Liver (tissue), 8 donors: ENCODE measurements at regions not wholly inside any gene's neighbourhood (a gene's known extent, or its start where the extent isn't known, plus 50 kb on each side); places are given as distances from the start of the nearest gene placed in this dataset.

ENCODE experiments used
- DNase-seq: peaks from one replicate; pipeline ENCODE4 v3.0.0-alpha.2; 2017; ENCODE audit warnings: low spot score
- H3K27ac ChIP-seq, 2 donors: one replicate each; pipeline ENCODE4 v1.7.0; 2013; ENCODE audit warnings: inconsistent platforms in 2 of 2, low read length in 2 of 2, control low read depth in 1 of 2, low read depth in 1 of 2, mild to moderate bottlenecking in 1 of 2
- H3K27me3 ChIP-seq, 4 donors: one replicate each; pipeline versions ENCODE4 v1.6.1 to v1.7.0; 2013; ENCODE audit warnings: low read length in 3 of 4, inconsistent platforms in 1 of 4, mild to moderate bottlenecking in 1 of 4, moderate library complexity in 1 of 4; ENCODE audit not compliant: control insufficient read depth in 4 of 4, insufficient read depth in 4 of 4
- H3K36me3 ChIP-seq, 4 donors: one replicate each; pipeline versions ENCODE4 v1.6.1 to v1.7.0; 2013; ENCODE audit warnings: low read length in 3 of 4, mild to moderate bottlenecking in 3 of 4, low read depth in 1 of 4, moderate library complexity in 1 of 4; ENCODE audit not compliant: control insufficient read depth in 4 of 4, insufficient read depth in 3 of 4
- H3K4me1 ChIP-seq, 4 donors: one replicate each; pipeline versions ENCODE4 v1.6.1 to v1.7.0; 2013; ENCODE audit warnings: low read length in 3 of 4, mild to moderate bottlenecking in 3 of 4, moderate library complexity in 1 of 4; ENCODE audit not compliant: control insufficient read depth in 4 of 4, insufficient read depth in 4 of 4
- H3K4me3 ChIP-seq, 3 donors: one replicate each; pipeline versions ENCODE4 v1.6.1 to v1.7.0; 2013; ENCODE audit warnings: low read length in 3 of 3, control low read depth in 1 of 3, low read depth in 1 of 3, mild to moderate bottlenecking in 1 of 3
- H3K9ac ChIP-seq, 2 donors: one replicate each; pipeline ENCODE4 v1.7.0; 2013; ENCODE audit warnings: low read length in 2 of 2, mild to moderate bottlenecking in 2 of 2, moderate library complexity in 2 of 2, control low read depth in 1 of 2, low read depth in 1 of 2
- H3K9me3 ChIP-seq, 4 donors: one replicate each; pipeline versions ENCODE4 v1.6.1 to v1.7.0; 2013; ENCODE audit warnings: low read length in 3 of 4; ENCODE audit not compliant: control insufficient read depth in 4 of 4
- EGR1 ChIP-seq, 2 donors: IDR thresholded peaks; 2 replicates each; pipeline ENCODE4 v1.6.1; 2016 to 2018; ENCODE audit warnings: antibody characterized with exemption in 2 of 2, low read depth in 2 of 2
- FOXA1 ChIP-seq: IDR thresholded peaks from 2 replicates; pipeline ENCODE4 v1.6.1; 2016; ENCODE audit warnings: antibody characterized with exemption
- FOXA2 ChIP-seq: IDR thresholded peaks from 2 replicates; pipeline ENCODE4 v1.6.1; 2016; ENCODE audit warnings: antibody characterized with exemption
- HNF4A ChIP-seq, 2 donors: conservative IDR thresholded peaks; 2 replicates each; pipeline ENCODE4 v1.6.1; 2016; ENCODE audit warnings: antibody characterized with exemption in 2 of 2, mild to moderate bottlenecking in 2 of 2
- HNF4G ChIP-seq: IDR thresholded peaks from 2 replicates; pipeline ENCODE4 v1.6.1; 2016; ENCODE audit warnings: antibody characterized with exemption
- JUND ChIP-seq, 2 donors: IDR thresholded peaks; 2 replicates each; pipeline ENCODE4 v1.6.1; 2016; ENCODE audit warnings: antibody characterized with exemption in 2 of 2
- RAD21 ChIP-seq, 2 donors: IDR thresholded peaks; 2 replicates each; pipeline ENCODE4 v1.6.1; 2016; ENCODE audit warnings: antibody characterized with exemption in 2 of 2, mild to moderate bottlenecking in 2 of 2
- TAF1 ChIP-seq: conservative IDR thresholded peaks from 2 replicates; pipeline ENCODE4 v1.6.1; 2016; ENCODE audit warnings: antibody characterized with exemption, mild to moderate bottlenecking
- WGBS: extraction: QIAGEN DNeasy Blood & Tissue Kit; methylation state at CpG from one replicate; pipeline ENCODE4 v1.1.7; 2013; 5-methylcytosine and 5-hydroxymethylcytosine counted together
- TF ChIP-seq, protein P1 (sequence below): IDR thresholded peaks from 2 replicates; pipeline ENCODE4 v1.6.1; 2016; ENCODE audit warnings: antibody characterized with exemption
- TF ChIP-seq, protein P2 (sequence below): IDR thresholded peaks from 2 replicates; pipeline ENCODE4 v1.6.1; 2016; ENCODE audit warnings: antibody characterized with exemption, mild to moderate bottlenecking
- TF ChIP-seq, protein P3 (sequence below): IDR thresholded peaks from 2 replicates; pipeline ENCODE4 v1.6.1; 2016; ENCODE audit warnings: antibody characterized with exemption
- TF ChIP-seq, protein P4 (sequence below): IDR thresholded peaks from 2 replicates; pipeline ENCODE4 v1.6.1; 2016; ENCODE audit warnings: antibody characterized with exemption
- TF ChIP-seq, protein P5 (sequence below): fragments of 150-350 bp; IDR thresholded peaks from 2 replicates; pipeline ENCODE4 v1.5.1; 2017; ENCODE audit warnings: improper control_type of control experiment, low read depth, low read length; ENCODE audit not compliant: missing input control
- donor health status: healthy.
- donor health status: healthy.
- donor health status: healthy.
- donor health status: healthy.
- donor health status: healthy.

DNA sequence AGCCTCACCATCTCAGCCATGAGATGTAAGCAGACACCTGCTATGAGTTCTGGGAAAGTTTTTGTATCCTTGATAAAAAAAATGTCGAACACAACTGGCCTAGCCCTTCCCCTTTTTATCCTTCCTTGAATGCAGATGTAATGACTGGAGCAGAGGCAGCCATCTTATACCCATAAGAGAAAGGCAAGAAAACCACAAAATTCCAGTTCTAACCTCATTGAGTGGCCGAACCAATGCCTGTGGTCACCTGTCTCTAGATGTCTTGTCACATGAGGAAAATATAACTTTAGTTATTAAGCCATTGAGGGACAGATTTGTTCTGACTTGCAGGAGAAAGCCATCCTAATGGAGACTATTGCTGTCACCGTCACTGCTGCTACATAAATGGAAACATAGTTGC, 80.4 kb upstream of the SLC6A6 start:
- no peak overlapping the region for H3K27ac ChIP-seq
- H3K36me3 ChIP-seq = no peaks in the 10 kb centered on the region
- no peak for TF ChIP-seq HNF4A (conservative IDR thresholded peaks at IDR 0.05)
- TF ChIP-seq, protein P1, sequence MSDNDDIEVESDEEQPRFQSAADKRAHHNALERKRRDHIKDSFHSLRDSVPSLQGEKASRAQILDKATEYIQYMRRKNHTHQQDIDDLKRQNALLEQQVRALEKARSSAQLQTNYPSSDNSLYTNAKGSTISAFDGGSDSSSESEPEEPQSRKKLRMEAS = no peak
- no peak for TF ChIP-seq HNF4G
- TF ChIP-seq, protein P2, sequence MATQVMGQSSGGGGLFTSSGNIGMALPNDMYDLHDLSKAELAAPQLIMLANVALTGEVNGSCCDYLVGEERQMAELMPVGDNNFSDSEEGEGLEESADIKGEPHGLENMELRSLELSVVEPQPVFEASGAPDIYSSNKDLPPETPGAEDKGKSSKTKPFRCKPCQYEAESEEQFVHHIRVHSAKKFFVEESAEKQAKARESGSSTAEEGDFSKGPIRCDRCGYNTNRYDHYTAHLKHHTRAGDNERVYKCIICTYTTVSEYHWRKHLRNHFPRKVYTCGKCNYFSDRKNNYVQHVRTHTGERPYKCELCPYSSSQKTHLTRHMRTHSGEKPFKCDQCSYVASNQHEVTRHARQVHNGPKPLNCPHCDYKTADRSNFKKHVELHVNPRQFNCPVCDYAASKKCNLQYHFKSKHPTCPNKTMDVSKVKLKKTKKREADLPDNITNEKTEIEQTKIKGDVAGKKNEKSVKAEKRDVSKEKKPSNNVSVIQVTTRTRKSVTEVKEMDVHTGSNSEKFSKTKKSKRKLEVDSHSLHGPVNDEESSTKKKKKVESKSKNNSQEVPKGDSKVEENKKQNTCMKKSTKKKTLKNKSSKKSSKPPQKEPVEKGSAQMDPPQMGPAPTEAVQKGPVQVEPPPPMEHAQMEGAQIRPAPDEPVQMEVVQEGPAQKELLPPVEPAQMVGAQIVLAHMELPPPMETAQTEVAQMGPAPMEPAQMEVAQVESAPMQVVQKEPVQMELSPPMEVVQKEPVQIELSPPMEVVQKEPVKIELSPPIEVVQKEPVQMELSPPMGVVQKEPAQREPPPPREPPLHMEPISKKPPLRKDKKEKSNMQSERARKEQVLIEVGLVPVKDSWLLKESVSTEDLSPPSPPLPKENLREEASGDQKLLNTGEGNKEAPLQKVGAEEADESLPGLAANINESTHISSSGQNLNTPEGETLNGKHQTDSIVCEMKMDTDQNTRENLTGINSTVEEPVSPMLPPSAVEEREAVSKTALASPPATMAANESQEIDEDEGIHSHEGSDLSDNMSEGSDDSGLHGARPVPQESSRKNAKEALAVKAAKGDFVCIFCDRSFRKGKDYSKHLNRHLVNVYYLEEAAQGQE = no peak
- TF ChIP-seq TAF1 = no peak
- TF ChIP-seq EGR1 (IDR thresholded peaks at IDR 0.05; ENCODE audit: low read depth in 2 of 2) = no peak
- TF ChIP-seq FOXA1 = no peak
- TF ChIP-seq, protein P3, sequence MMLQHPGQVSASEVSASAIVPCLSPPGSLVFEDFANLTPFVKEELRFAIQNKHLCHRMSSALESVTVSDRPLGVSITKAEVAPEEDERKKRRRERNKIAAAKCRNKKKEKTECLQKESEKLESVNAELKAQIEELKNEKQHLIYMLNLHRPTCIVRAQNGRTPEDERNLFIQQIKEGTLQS = no peak
- TF ChIP-seq, protein P4, sequence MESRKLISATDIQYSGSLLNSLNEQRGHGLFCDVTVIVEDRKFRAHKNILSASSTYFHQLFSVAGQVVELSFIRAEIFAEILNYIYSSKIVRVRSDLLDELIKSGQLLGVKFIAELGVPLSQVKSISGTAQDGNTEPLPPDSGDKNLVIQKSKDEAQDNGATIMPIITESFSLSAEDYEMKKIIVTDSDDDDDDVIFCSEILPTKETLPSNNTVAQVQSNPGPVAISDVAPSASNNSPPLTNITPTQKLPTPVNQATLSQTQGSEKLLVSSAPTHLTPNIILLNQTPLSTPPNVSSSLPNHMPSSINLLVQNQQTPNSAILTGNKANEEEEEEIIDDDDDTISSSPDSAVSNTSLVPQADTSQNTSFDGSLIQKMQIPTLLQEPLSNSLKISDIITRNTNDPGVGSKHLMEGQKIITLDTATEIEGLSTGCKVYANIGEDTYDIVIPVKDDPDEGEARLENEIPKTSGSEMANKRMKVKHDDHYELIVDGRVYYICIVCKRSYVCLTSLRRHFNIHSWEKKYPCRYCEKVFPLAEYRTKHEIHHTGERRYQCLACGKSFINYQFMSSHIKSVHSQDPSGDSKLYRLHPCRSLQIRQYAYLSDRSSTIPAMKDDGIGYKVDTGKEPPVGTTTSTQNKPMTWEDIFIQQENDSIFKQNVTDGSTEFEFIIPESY = no peak
- no peak for TF ChIP-seq RAD21 (IDR thresholded peaks at IDR 0.05)
- H3K27me3 ChIP-seq = no peaks in the 10 kb centered on the region
- H3K9me3 ChIP-seq = peaks cover 0 to 3% (median 0%) of the 10 kb centered on the region in 4 donors
- no peak for DNase-seq
- no peak overlapping the region for H3K9ac ChIP-seq
- no peak overlapping the region for H3K4me3 ChIP-seq
- WGBS = 96% methylated on average over 3 of the region's 3 CpGs
- H3K4me1 ChIP-seq = no peaks in the 10 kb centered on the region

DNA sequence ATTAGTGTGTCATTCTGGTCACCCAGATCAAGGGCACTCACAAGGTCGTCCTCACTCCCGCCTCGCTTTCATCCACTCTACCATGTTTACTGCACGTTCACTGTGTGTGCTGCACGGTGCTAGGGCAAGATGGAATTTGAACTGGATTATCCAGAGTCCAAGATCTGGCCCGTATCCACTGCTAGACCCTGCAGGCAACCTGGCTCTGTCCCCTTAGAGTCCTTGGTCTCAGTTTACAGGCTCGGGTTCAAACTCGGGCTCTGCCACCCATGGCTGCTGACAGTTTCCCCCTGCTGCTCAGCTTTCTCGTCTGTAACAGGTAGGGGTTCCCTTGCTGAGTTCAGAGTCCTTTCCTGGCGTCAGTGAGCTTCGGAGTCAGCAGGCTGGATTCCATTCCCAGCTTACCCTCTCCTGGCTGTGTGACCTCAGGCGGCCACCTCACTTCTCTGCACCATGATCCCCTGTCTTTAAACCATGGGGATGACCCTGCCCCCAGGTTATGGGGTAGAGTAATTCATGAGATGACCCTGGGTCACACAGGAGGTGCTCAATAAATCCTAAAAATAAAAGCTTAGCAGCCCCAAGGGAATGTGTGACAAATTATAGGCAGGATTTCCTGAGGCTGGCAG, 79.6 kb upstream of the SLC6A6 start:
- Histone ChIP-seq H3K4me1 (no peaks in the 10 kb centered on the region), H3K27me3 (no peaks in the 10 kb centered on the region), H3K27ac (no peak overlapping the region), H3K9me3 (peaks cover 0 to 3% (median 0%) of the 10 kb centered on the region in 4 donors), H3K4me3 (no peak overlapping the region), H3K9ac (no peak overlapping the region), H3K36me3 (no peaks in the 10 kb centered on the region)
- no peak for DNase-seq
- WGBS = 63% methylated on average over 12 of the region's 12 CpGs
- TF ChIP-seq FOXA2 (no peak), JUND (IDR thresholded peaks at IDR 0.05) (no peak)
- TF ChIP-seq, protein P1 = no peak
- TF ChIP-seq, protein P5, sequence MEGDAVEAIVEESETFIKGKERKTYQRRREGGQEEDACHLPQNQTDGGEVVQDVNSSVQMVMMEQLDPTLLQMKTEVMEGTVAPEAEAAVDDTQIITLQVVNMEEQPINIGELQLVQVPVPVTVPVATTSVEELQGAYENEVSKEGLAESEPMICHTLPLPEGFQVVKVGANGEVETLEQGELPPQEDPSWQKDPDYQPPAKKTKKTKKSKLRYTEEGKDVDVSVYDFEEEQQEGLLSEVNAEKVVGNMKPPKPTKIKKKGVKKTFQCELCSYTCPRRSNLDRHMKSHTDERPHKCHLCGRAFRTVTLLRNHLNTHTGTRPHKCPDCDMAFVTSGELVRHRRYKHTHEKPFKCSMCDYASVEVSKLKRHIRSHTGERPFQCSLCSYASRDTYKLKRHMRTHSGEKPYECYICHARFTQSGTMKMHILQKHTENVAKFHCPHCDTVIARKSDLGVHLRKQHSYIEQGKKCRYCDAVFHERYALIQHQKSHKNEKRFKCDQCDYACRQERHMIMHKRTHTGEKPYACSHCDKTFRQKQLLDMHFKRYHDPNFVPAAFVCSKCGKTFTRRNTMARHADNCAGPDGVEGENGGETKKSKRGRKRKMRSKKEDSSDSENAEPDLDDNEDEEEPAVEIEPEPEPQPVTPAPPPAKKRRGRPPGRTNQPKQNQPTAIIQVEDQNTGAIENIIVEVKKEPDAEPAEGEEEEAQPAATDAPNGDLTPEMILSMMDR = no peak
